AG10803 (cell line): ENCODE measurements at regions not wholly inside any gene's neighbourhood (a gene's known extent, or its start where the extent isn't known, plus 50 kb on each side); places are given as distances from the start of the nearest gene placed in this dataset.
A peak's percentile ranks its signal among the peaks of the same experiment; 100 is the strongest.

Experiments
- DNase-seq: peaks from one replicate; pipeline ENCODE4 v3.0.0; 2010; ENCODE audit warnings: low read depth
- H3K4me3 ChIP-seq: 2 replicates; pipeline ENCODE4 v1.5.1; 2011; ENCODE audit warnings: mild to moderate bottlenecking, low read length, control low read depth
- CTCF ChIP-seq: conservative IDR thresholded peaks from 2 replicates; pipeline ENCODE4 v1.5.1; 2011; ENCODE audit warnings: mild to moderate bottlenecking, low read length, control low read depth, inconsistent platforms

GRCh38 chr6:17036065-17036393 is 65.8 kb upstream of the STMND1 start:
- no peak for TF ChIP-seq CTCF
- H3K4me3 ChIP-seq: no peak overlapping the region
- no peak for DNase-seq

GRCh38 chr6:17035257-17036064 is 66.4 kb upstream of the STMND1 start:
- DNase-seq: no peak
- H3K4me3 ChIP-seq: no peak overlapping the region
- TF ChIP-seq CTCF: no peak

GRCh38 chr6:17033746-17034145 is 68.1 kb upstream of the STMND1 start:
- no peak for DNase-seq
- no peak for TF ChIP-seq CTCF
- no peak overlapping the region; the same call in 1 of the 2 replicates for H3K4me3 ChIP-seq

GRCh38 chr6:17032988-17033634 is 68.7 kb upstream of the STMND1 start:
- peak overlapping the region; percentile 44 for H3K4me3 ChIP-seq
- DNase-seq: peak; percentile 92

GRCh38 chr6:17032590-17032987 is 69.3 kb upstream of the STMND1 start:
- TF ChIP-seq CTCF: no peak
- DNase-seq: peak; percentile 61
- peak overlapping the region; percentile 44 for H3K4me3 ChIP-seq

More at GRCh38 chr6:17032988-17033634, 68.7 kb upstream of the STMND1 start:
- no peak for TF ChIP-seq CTCF

- no peak for TF ChIP-seq CTCF
- no peak for DNase-seq
- no peak overlapping the region for H3K4me3 ChIP-seq
These were observed 69.9 kb upstream of the STMND1 start for GRCh38 chr6:17031961-17032360.

GRCh38 chr6:17027441-17027840 is 74.4 kb upstream of the STMND1 start:
- H3K4me3 ChIP-seq: no peak overlapping the region
- TF ChIP-seq CTCF: no peak

More at GRCh38 chr6:17027441-17027840, 74.4 kb upstream of the STMND1 start:
- DNase-seq: no peak
